ENCODE measurements at regions not wholly inside any gene's neighbourhood (a gene's known extent, or its start where the extent isn't known, plus 50 kb on each side); places are given as distances from the start of the nearest gene placed in this dataset.

- no peak overlapping the region for H3K27ac ChIP-seq (ENCODE audit: insufficient read depth in 1 of 2, low read depth in 1 of 2, low read length in 2 of 2, poor library complexity in 1 of 2, severe bottlenecking in 2 of 2)
- peaks cover 0 to 9% (median 0%) of the 10 kb centered on the region in 5 experiments for H3K9me3 ChIP-seq (ENCODE audit: control extremely low read depth in 1 of 5, control insufficient read depth in 4 of 5, insufficient read depth in 2 of 5, low read depth in 1 of 5, low read length in 4 of 5)
- H3K27me3 ChIP-seq (replicated peaks in 2 of 5; ENCODE audit: control insufficient read depth in 4 of 5, insufficient read depth in 5 of 5, low read length in 4 of 5), result no peaks in the 10 kb centered on the region
- WGBS (ENCODE audit: insufficient coverage), result over 99% methylated on average over 8 of the region's 9 CpGs
- H3K4me3 ChIP-seq (ENCODE audit: control insufficient read depth in 1 of 7, extremely low read depth in 1 of 7, insufficient read depth in 4 of 7, low read depth in 2 of 7, low read length in 6 of 7), result no peak overlapping the region
- ChIA-PET POLR2A (no interaction called here), CTCF (interaction anchor here (1.0 kb wide), 1 partner anchor 50 kb away, joined by 3 read pairs; no protein-coding TSS in a partner anchor)
- no peak for DNase-seq
- peaks cover 0 to 7% (median 2%) of the 10 kb centered on the region in 4 experiments for H3K4me1 ChIP-seq (ENCODE audit: control extremely low read depth in 1 of 4, control insufficient read depth in 4 of 4, insufficient read depth in 4 of 4, low read length in 3 of 4)
- H3K36me3 ChIP-seq (ENCODE audit: control insufficient read depth in 4 of 4, insufficient read depth in 4 of 4, low read length in 3 of 4), result peaks cover 0 to 13% (median 0%) of the 10 kb centered on the region in 4 experiments
Measured at GRCh38 chr16:11450136-11450535, 104.9 kb downstream of the RMI2 start.

GRCh38 chr16:11452298-11452697, 107.0 kb downstream of the RMI2 start:
- Histone ChIP-seq H3K4me1 (ENCODE audit: control extremely low read depth in 1 of 4, control insufficient read depth in 4 of 4, insufficient read depth in 4 of 4, low read length in 3 of 4) (peaks cover 0 to 7% (median 2%) of the 10 kb centered on the region in 4 experiments), H3K36me3 (ENCODE audit: control insufficient read depth in 4 of 4, insufficient read depth in 4 of 4, low read length in 3 of 4) (peaks cover 0 to 10% (median 0%) of the 10 kb centered on the region in 4 experiments), H3K4me3 (ENCODE audit: control insufficient read depth in 1 of 7, extremely low read depth in 1 of 7, insufficient read depth in 4 of 7, low read depth in 2 of 7, low read length in 6 of 7) (no peak overlapping the region), H3K9me3 (ENCODE audit: control extremely low read depth in 1 of 5, control insufficient read depth in 4 of 5, insufficient read depth in 2 of 5, low read depth in 1 of 5, low read length in 4 of 5) (peaks cover 0 to 9% (median 0%) of the 10 kb centered on the region in 5 experiments), H3K27ac (ENCODE audit: insufficient read depth in 1 of 2, low read depth in 1 of 2, low read length in 2 of 2, poor library complexity in 1 of 2, severe bottlenecking in 2 of 2) (no peak overlapping the region), H3K27me3 (replicated peaks in 2 of 5; ENCODE audit: control insufficient read depth in 4 of 5, insufficient read depth in 5 of 5, low read length in 4 of 5) (no peaks in the 10 kb centered on the region)
- ChIA-PET POLR2A (interaction anchor here (0.7 kb wide), 1 partner anchor 8 kb away, joined by 3 read pairs; no protein-coding TSS in a partner anchor), CTCF (no interaction called here)
- WGBS (ENCODE audit: insufficient coverage), result 94% methylated on average over 7 of the region's 7 CpGs
- no peak for DNase-seq

GRCh38 chr16:11452746-11453389, 107.6 kb downstream of the RMI2 start:
- H3K27me3 ChIP-seq (replicated peaks in 2 of 5; ENCODE audit: control insufficient read depth in 4 of 5, insufficient read depth in 5 of 5, low read length in 4 of 5), result no peaks in the 10 kb centered on the region
- DNase-seq, result no peak
- POLR2A ChIA-PET, result no interaction called here
- no peak overlapping the region for H3K27ac ChIP-seq (ENCODE audit: insufficient read depth in 1 of 2, low read depth in 1 of 2, low read length in 2 of 2, poor library complexity in 1 of 2, severe bottlenecking in 2 of 2)
- no peak overlapping the region for H3K4me3 ChIP-seq (ENCODE audit: control insufficient read depth in 1 of 7, extremely low read depth in 1 of 7, insufficient read depth in 4 of 7, low read depth in 2 of 7, low read length in 6 of 7)
- 90% methylated on average over 2 of the region's 5 CpGs for WGBS (ENCODE audit: insufficient coverage)
- H3K36me3 ChIP-seq (ENCODE audit: control insufficient read depth in 4 of 4, insufficient read depth in 4 of 4, low read length in 3 of 4), result peaks cover 0 to 10% (median 0%) of the 10 kb centered on the region in 4 experiments
- H3K4me1 ChIP-seq (ENCODE audit: control extremely low read depth in 1 of 4, control insufficient read depth in 4 of 4, insufficient read depth in 4 of 4, low read length in 3 of 4), result peaks cover 0 to 7% (median 2%) of the 10 kb centered on the region in 4 experiments
- CTCF ChIA-PET, result no interaction called here
- H3K9me3 ChIP-seq (ENCODE audit: control extremely low read depth in 1 of 5, control insufficient read depth in 4 of 5, insufficient read depth in 2 of 5, low read depth in 1 of 5, low read length in 4 of 5), result peaks cover 0 to 9% (median 0%) of the 10 kb centered on the region in 5 experiments

DNA sequence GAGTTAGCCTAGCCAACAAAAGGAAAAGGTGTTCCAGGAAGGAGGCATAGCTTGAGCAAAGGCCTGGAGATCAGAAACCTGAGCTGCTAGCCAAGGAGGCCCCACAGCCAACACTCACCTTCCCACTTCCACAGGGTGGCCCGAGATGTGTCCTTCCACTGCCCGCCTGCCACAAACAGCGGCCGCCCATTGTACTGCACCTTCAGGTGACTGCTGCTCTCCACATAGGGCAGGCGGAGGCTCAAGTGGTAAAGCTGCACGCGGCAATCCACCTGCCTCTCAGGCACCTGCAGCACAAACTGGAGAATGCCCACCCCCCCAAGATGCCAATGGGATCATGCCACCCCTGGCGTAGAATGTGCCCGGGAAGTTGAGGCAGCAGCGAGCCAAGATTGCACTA, 111.5 kb downstream of the RMI2 start:
- Histone ChIP-seq H3K4me3 (ENCODE audit: control insufficient read depth in 1 of 7, extremely low read depth in 1 of 7, insufficient read depth in 4 of 7, low read depth in 2 of 7, low read length in 6 of 7) (no peak overlapping the region), H3K36me3 (ENCODE audit: control insufficient read depth in 4 of 4, insufficient read depth in 4 of 4, low read length in 3 of 4) (peaks cover 0 to 11% (median 0%) of the 10 kb centered on the region in 4 experiments), H3K27ac (ENCODE audit: insufficient read depth in 1 of 2, low read depth in 1 of 2, low read length in 2 of 2, poor library complexity in 1 of 2, severe bottlenecking in 2 of 2) (no peak overlapping the region), H3K27me3 (replicated peaks in 2 of 5; ENCODE audit: control insufficient read depth in 4 of 5, insufficient read depth in 5 of 5, low read length in 4 of 5) (no peaks in the 10 kb centered on the region), H3K4me1 (ENCODE audit: control extremely low read depth in 1 of 4, control insufficient read depth in 4 of 4, insufficient read depth in 4 of 4, low read length in 3 of 4) (peaks cover 0 to 7% (median 2%) of the 10 kb centered on the region in 4 experiments), H3K9me3 (ENCODE audit: control extremely low read depth in 1 of 5, control insufficient read depth in 4 of 5, insufficient read depth in 2 of 5, low read depth in 1 of 5, low read length in 4 of 5) (peaks cover 0 to 9% (median 0%) of the 10 kb centered on the region in 5 experiments)
- 87% methylated on average over 10 of the region's 10 CpGs for WGBS (ENCODE audit: insufficient coverage)
- DNase-seq, result no peak
- ChIA-PET POLR2A (no interaction called here), CTCF (no interaction called here)

- ChIA-PET POLR2A (no interaction called here), CTCF (no interaction called here)
- peaks cover 0 to 8% (median 0%) of the 10 kb centered on the region in 4 experiments for H3K36me3 ChIP-seq (ENCODE audit: control insufficient read depth in 4 of 4, insufficient read depth in 4 of 4, low read length in 3 of 4)
- no peak overlapping the region for H3K27ac ChIP-seq (ENCODE audit: insufficient read depth in 1 of 2, low read depth in 1 of 2, low read length in 2 of 2, poor library complexity in 1 of 2, severe bottlenecking in 2 of 2)
- no peak overlapping the region for H3K4me3 ChIP-seq (ENCODE audit: control insufficient read depth in 1 of 7, extremely low read depth in 1 of 7, insufficient read depth in 4 of 7, low read depth in 2 of 7, low read length in 6 of 7)
- H3K9me3 ChIP-seq (ENCODE audit: control extremely low read depth in 1 of 5, control insufficient read depth in 4 of 5, insufficient read depth in 2 of 5, low read depth in 1 of 5, low read length in 4 of 5), result peaks cover 0 to 5% (median 0%) of the 10 kb centered on the region in 5 experiments
- no peaks in the 10 kb centered on the region for H3K4me1 ChIP-seq (ENCODE audit: control extremely low read depth in 1 of 4, control insufficient read depth in 4 of 4, insufficient read depth in 4 of 4, low read length in 3 of 4)
- H3K27me3 ChIP-seq (replicated peaks in 2 of 5; ENCODE audit: control insufficient read depth in 4 of 5, insufficient read depth in 5 of 5, low read length in 4 of 5), result no peaks in the 10 kb centered on the region
- DNase-seq, result no peak
- 95% methylated on average over 8 of the region's 8 CpGs for WGBS (ENCODE audit: insufficient coverage)
Measured at GRCh38 chr16:11459722-11460121, 114.5 kb downstream of the RMI2 start.

- ChIA-PET CTCF (interaction anchor here (0.7 to 1.3 kb wide), 2 partner anchors 14 to 28 kb away, joined by 3 read pairs; no protein-coding TSS in a partner anchor), POLR2A (interaction anchor here (0.7 kb wide), 2 partner anchors 9 to 14 kb away, joined by 3 read pairs; no protein-coding TSS in a partner anchor)
- Histone ChIP-seq H3K4me3 (ENCODE audit: control insufficient read depth in 1 of 7, extremely low read depth in 1 of 7, insufficient read depth in 4 of 7, low read depth in 2 of 7, low read length in 6 of 7) (no peak overlapping the region), H3K27me3 (replicated peaks in 2 of 5; ENCODE audit: control insufficient read depth in 4 of 5, insufficient read depth in 5 of 5, low read length in 4 of 5) (no peaks in the 10 kb centered on the region), H3K9me3 (ENCODE audit: control extremely low read depth in 1 of 5, control insufficient read depth in 4 of 5, insufficient read depth in 2 of 5, low read depth in 1 of 5, low read length in 4 of 5) (no peaks in the 10 kb centered on the region), H3K36me3 (ENCODE audit: control insufficient read depth in 4 of 4, insufficient read depth in 4 of 4, low read length in 3 of 4) (peaks cover 0 to 10% (median 0%) of the 10 kb centered on the region in 4 experiments), H3K4me1 (ENCODE audit: control extremely low read depth in 1 of 4, control insufficient read depth in 4 of 4, insufficient read depth in 4 of 4, low read length in 3 of 4) (no peaks in the 10 kb centered on the region), H3K27ac (ENCODE audit: insufficient read depth in 1 of 2, low read depth in 1 of 2, low read length in 2 of 2, poor library complexity in 1 of 2, severe bottlenecking in 2 of 2) (no peak overlapping the region)
- 82% methylated on average over 18 of the region's 18 CpGs for WGBS (ENCODE audit: insufficient coverage)
- no peak for DNase-seq
Measured at GRCh38 chr16:11460820-11461594, 115.7 kb downstream of the RMI2 start.

GRCh38 chr16:11461595-11461990, 116.3 kb downstream of the RMI2 start:
- DNase-seq, result no peak
- CTCF ChIA-PET, result interaction anchor here (0.7 to 1.3 kb wide), 2 partner anchors 13 to 27 kb away, joined by 3 read pairs; no protein-coding TSS in a partner anchor
- WGBS (ENCODE audit: insufficient coverage), result 93% methylated on average over 6 of the region's 6 CpGs

More at GRCh38 chr16:11461595-11461990, 116.3 kb downstream of the RMI2 start:
- Histone ChIP-seq H3K9me3 (ENCODE audit: control extremely low read depth in 1 of 5, control insufficient read depth in 4 of 5, insufficient read depth in 2 of 5, low read depth in 1 of 5, low read length in 4 of 5) (no peaks in the 10 kb centered on the region), H3K4me1 (ENCODE audit: control extremely low read depth in 1 of 4, control insufficient read depth in 4 of 4, insufficient read depth in 4 of 4, low read length in 3 of 4) (no peaks in the 10 kb centered on the region), H3K27ac (ENCODE audit: insufficient read depth in 1 of 2, low read depth in 1 of 2, low read length in 2 of 2, poor library complexity in 1 of 2, severe bottlenecking in 2 of 2) (no peak overlapping the region), H3K4me3 (ENCODE audit: control insufficient read depth in 1 of 7, extremely low read depth in 1 of 7, insufficient read depth in 4 of 7, low read depth in 2 of 7, low read length in 6 of 7) (no peak overlapping the region), H3K27me3 (replicated peaks in 2 of 5; ENCODE audit: control insufficient read depth in 4 of 5, insufficient read depth in 5 of 5, low read length in 4 of 5) (no peaks in the 10 kb centered on the region), H3K36me3 (ENCODE audit: control insufficient read depth in 4 of 4, insufficient read depth in 4 of 4, low read length in 3 of 4) (peaks cover 0 to 10% (median 0%) of the 10 kb centered on the region in 4 experiments)
- POLR2A ChIA-PET, result interaction anchor here (0.7 kb wide), 1 partner anchor 15 kb away, joined by 3 read pairs; no protein-coding TSS in a partner anchor
